NT2/D1 (cell line): ENCODE measurements at regions not wholly inside any gene's neighbourhood (a gene's known extent, or its start where the extent isn't known, plus 50 kb on each side); places are given as distances from the start of the nearest gene placed in this dataset.

Experiments used
- SUZ12 ChIP-seq: IDR thresholded peaks from 2 replicates; pipeline ENCODE4 v1.6.1; 2011; ENCODE audit not compliant: insufficient read length, insufficient read depth; ENCODE audit errors: extremely low read depth
- ZNF274 ChIP-seq: IDR thresholded peaks from 2 replicates; pipeline ENCODE4 v1.6.1; 2011; ENCODE audit warnings: mild to moderate bottlenecking, low read depth, low read length

- TF ChIP-seq SUZ12 = no peak
- TF ChIP-seq ZNF274 = no peak
Observed at GRCh38 chr9:130782886-130783530, 52.0 kb upstream of the ABL1 start.
